ENCODE measurements at regions not wholly inside any gene's neighbourhood (a gene's known extent, or its start where the extent isn't known, plus 50 kb on each side); places are given as distances from the start of the nearest gene placed in this dataset.

- TF ChIP-seq ARNTL (CRISPR knock-in tag; IDR thresholded peaks at IDR 0.05; ENCODE audit: borderline replicate concordance, low read depth) (no peak), BACH2 (CRISPR knock-in tag; IDR thresholded peaks at IDR 0.05; ENCODE audit: borderline replicate concordance) (no peak), ESRRG (CRISPR knock-in tag; IDR thresholded peaks at IDR 0.05) (no peak), RARB (CRISPR knock-in tag; IDR thresholded peaks at IDR 0.05) (no peak), ZC3H10 (CRISPR knock-in tag; IDR thresholded peaks at IDR 0.05) (no peak), ZFP30 (CRISPR knock-in tag; IDR thresholded peaks at IDR 0.05) (no peak), OSR1 (CRISPR knock-in tag; IDR thresholded peaks at IDR 0.05) (no peak), PPARA (CRISPR knock-in tag; IDR thresholded peaks at IDR 0.05; ENCODE audit: borderline replicate concordance) (no peak), TOX (CRISPR knock-in tag; IDR thresholded peaks at IDR 0.05; ENCODE audit: borderline replicate concordance) (no peak), ZNF565 (CRISPR knock-in tag; conservative IDR thresholded peaks at IDR 0.05; ENCODE audit: low read depth) (no peak), PATZ1 (CRISPR knock-in tag; IDR thresholded peaks at IDR 0.05; ENCODE audit: borderline replicate concordance) (no peak), CSDC2 (CRISPR knock-in tag; IDR thresholded peaks at IDR 0.05) (no peak)
Observed at GRCh38 chr5:29122306-29122705, 2071.2 kb upstream of the CDH6 start.

Measured in SK-N-SH treated with all-trans-retinoic acid at 6 μM for 48 hours (cell line).